Smooth muscle cell (in vitro differentiated cells): ENCODE measurements at regions not wholly inside any gene's neighbourhood (a gene's known extent, or its start where the extent isn't known, plus 50 kb on each side); places are given as distances from the start of the nearest gene placed in this dataset.

Experiments used
- DNase-seq: peaks from one replicate; lab custom pipeline; 2025; ENCODE audit not compliant: unreplicated experiment; lab: John Stamatoyannopoulos, UW
- H2AFZ ChIP-seq: fragments of 200-600 bp; sonication (generic); 2 replicates; pipeline ENCODE4 v1.6.0; 2016; ENCODE audit warnings: antibody characterized with exemption, low read depth, mild to moderate bottlenecking
- H3F3A ChIP-seq: fragments of 200-600 bp; sonication (generic); 2 replicates; pipeline ENCODE4 v1.6.0; 2017; ENCODE audit warnings: antibody characterized with exemption, low read depth
- H3K27ac ChIP-seq: fragments of 200-600 bp; sonication (generic); 2 replicates; pipeline ENCODE4 v1.5.1; 2016; ENCODE audit warnings: low read depth, mild to moderate bottlenecking
- H3K27me3 ChIP-seq: fragments of 200-600 bp; sonication (generic); 2 replicates; pipeline ENCODE4 v1.6.1; 2016; ENCODE audit warnings: low read depth, mild to moderate bottlenecking
- H3K36me3 ChIP-seq: fragments of 200-600 bp; sonication (generic); 2 replicates; pipeline ENCODE4 v1.5.1; 2016; ENCODE audit warnings: low read depth
- H3K4me1 ChIP-seq: fragments of 200-600 bp; sonication (generic); 2 replicates; pipeline ENCODE4 v1.5.1; 2016; ENCODE audit warnings: low read depth
- H3K4me2 ChIP-seq: fragments of 200-600 bp; sonication (generic); 2 replicates; pipeline ENCODE4 v1.6.0; 2016; ENCODE audit warnings: mild to moderate bottlenecking
- H3K4me3 ChIP-seq: fragments of 200-600 bp; sonication (generic); 2 replicates; pipeline ENCODE4 v1.5.1; 2016; ENCODE audit warnings: mild to moderate bottlenecking
- H3K79me2 ChIP-seq: fragments of 200-600 bp; sonication (generic); 2 replicates; pipeline ENCODE4 v1.6.0; 2016; ENCODE audit warnings: low read depth, mild to moderate bottlenecking
- H3K9ac ChIP-seq: fragments of 200-600 bp; sonication (generic); 2 replicates; pipeline ENCODE4 v1.6.0; 2016; ENCODE audit warnings: low read depth
- H3K9me3 ChIP-seq: fragments of 200-600 bp; sonication (generic); replicated peaks from 2 replicates; pipeline ENCODE4 v1.5.1; 2016; ENCODE audit warnings: low read depth
- H4K20me1 ChIP-seq: fragments of 200-600 bp; sonication (generic); 2 replicates; pipeline ENCODE4 v1.6.0; 2016; ENCODE audit warnings: low read depth
- CTCF ChIP-seq: fragments of 200-600 bp; sonication (generic); IDR thresholded peaks from 2 replicates; pipeline ENCODE4 v1.5.1; 2017; ENCODE audit warnings: borderline replicate concordance, mild to moderate bottlenecking, antibody characterized with exemption; ENCODE audit not compliant: insufficient read depth, poor library complexity, severe bottlenecking
- WGBS: methylation state at CpG from one replicate; pipeline ENCODE4 v1.1.7; 2016; ENCODE audit warnings: low lambda C conversion rate; 5-methylcytosine and 5-hydroxymethylcytosine counted together

- Histone ChIP-seq H3K36me3 (no peaks in the 10 kb centered on the region), H3K27ac (no peak overlapping the region), H3K27me3 (no peaks in the 10 kb centered on the region), H3K4me3 (no peak overlapping the region), H3K4me2 (no peak overlapping the region), H2AFZ (no peak overlapping the region), H4K20me1 (no peaks in the 10 kb centered on the region), H3F3A (no peaks in the 10 kb centered on the region), H3K9me3 (no peaks in the 10 kb centered on the region), H3K79me2 (no peaks in the 10 kb centered on the region), H3K9ac (no peak overlapping the region), H3K4me1 (no peaks in the 10 kb centered on the region)
- WGBS, result 88% methylated on average over 1 of the region's 1 CpG
- no peak for DNase-seq
- TF ChIP-seq CTCF, result no peak
These were observed 399.0 kb downstream of the HGF start for GRCh38 chr7:81370822-81371221.

- no peaks in the 10 kb centered on the region for H3K36me3 ChIP-seq
- no peaks in the 10 kb centered on the region for H4K20me1 ChIP-seq
- no peaks in the 10 kb centered on the region for H3F3A ChIP-seq
- H2AFZ ChIP-seq, result no peak overlapping the region
- 79% methylated on average over 3 of the region's 3 CpGs for WGBS
- no peak overlapping the region for H3K9ac ChIP-seq
- no peak overlapping the region for H3K27ac ChIP-seq
- no peak overlapping the region for H3K4me3 ChIP-seq
- H3K79me2 ChIP-seq, result no peaks in the 10 kb centered on the region
- no peaks in the 10 kb centered on the region for H3K9me3 ChIP-seq
- no peak for TF ChIP-seq CTCF
- no peaks in the 10 kb centered on the region for H3K27me3 ChIP-seq
- peak overlapping the region; percentile 41 for H3K4me2 ChIP-seq
- DNase-seq, result no peak
- no peaks in the 10 kb centered on the region for H3K4me1 ChIP-seq
These were observed 402.4 kb downstream of the HGF start for GRCh38 chr7:81367326-81367931.

GRCh38 chr7:81366546-81366945 is 403.3 kb downstream of the HGF start:
- Histone ChIP-seq H3K27ac (no peak overlapping the region), H3K9me3 (no peaks in the 10 kb centered on the region), H3F3A (no peaks in the 10 kb centered on the region), H3K4me1 (no peaks in the 10 kb centered on the region), H3K4me2 (no peak overlapping the region), H3K36me3 (no peaks in the 10 kb centered on the region), H4K20me1 (no peaks in the 10 kb centered on the region), H3K79me2 (no peaks in the 10 kb centered on the region), H3K9ac (no peak overlapping the region), H2AFZ (no peak overlapping the region), H3K27me3 (no peaks in the 10 kb centered on the region), H3K4me3 (no peak overlapping the region)
- no peak for TF ChIP-seq CTCF
- DNase-seq, result no peak

GRCh38 chr7:81361769-81362312 is 408.0 kb downstream of the HGF start:
- Histone ChIP-seq H3F3A (no peaks in the 10 kb centered on the region), H3K4me1 (no peaks in the 10 kb centered on the region), H3K4me2 (no peak overlapping the region), H3K36me3 (no peaks in the 10 kb centered on the region), H2AFZ (no peak overlapping the region), H3K27me3 (no peaks in the 10 kb centered on the region), H3K9me3 (no peaks in the 10 kb centered on the region), H3K9ac (no peak overlapping the region), H3K4me3 (no peak overlapping the region), H3K79me2 (no peaks in the 10 kb centered on the region), H3K27ac (no peak overlapping the region), H4K20me1 (no peaks in the 10 kb centered on the region)
- no peak for TF ChIP-seq CTCF
- 76% methylated on average over 2 of the region's 2 CpGs for WGBS
- no peak for DNase-seq
